WTC11 (cell line): ENCODE measurements at regions not wholly inside any gene's neighbourhood (a gene's known extent, or its start where the extent isn't known, plus 50 kb on each side); places are given as distances from the start of the nearest gene placed in this dataset.

ENCODE experiments used
- ATAC-seq: fragments of 200-7000 bp; cut with Tn5 transposase; 2 replicates; pipeline ENCODE4 v1.10.0; 2021; ENCODE audit warnings: mild to moderate bottlenecking, moderate library complexity
- CTCF ChIA-PET: fragments of 300-600 bp; sonication (Branson Sonifier 250); formaldehyde crosslinking; loops from one replicate; lab custom pipeline; 2021; ENCODE audit warnings: antibody characterized with exemption; lab: Charles Lee
- POLR2A ChIA-PET: fragments of 350-600 bp; sonication (Branson Sonifier 250); formaldehyde crosslinking; loops from one replicate; lab custom pipeline; 2021; ENCODE audit warnings: antibody characterized with exemption; lab: Charles Lee
- DNase-seq: peaks from one replicate; pipeline ENCODE4 v3.0.0; 2021; ENCODE audit warnings: low spot score
- H3K27ac Mint-ChIP-seq: 2 replicates; pipeline ENCODE4 v1.8.0; 2021; ENCODE audit warnings: mixed read lengths
- H3K27me3 Mint-ChIP-seq: 2 replicates; pipeline ENCODE4 v1.8.0; 2021; ENCODE audit warnings: low read depth, mild to moderate bottlenecking, moderate library complexity, mixed read lengths
- H3K36me3 Mint-ChIP-seq: 2 replicates; pipeline ENCODE4 v1.8.0; 2021; ENCODE audit warnings: mixed read lengths
- H3K4me1 Mint-ChIP-seq: 2 replicates; pipeline ENCODE4 v1.8.0; 2022; ENCODE audit warnings: mixed read lengths
- H3K4me3 Mint-ChIP-seq: 2 replicates; pipeline ENCODE4 v1.8.0; 2021; ENCODE audit warnings: mild to moderate bottlenecking, moderate library complexity, mixed read lengths
- H3K9me3 Mint-ChIP-seq: 2 replicates; pipeline ENCODE4 v1.8.0; 2021; ENCODE audit warnings: mixed read lengths
- CREM ChIP-seq: sonication (generic); formaldehyde crosslinking; IDR thresholded peaks from 2 replicates; pipeline ENCODE4 v1.8.1; 2022; ENCODE audit warnings: mild to moderate bottlenecking, missing genetic modification reagents, moderate library complexity
- IRF2 ChIP-seq: sonication (generic); formaldehyde crosslinking; IDR thresholded peaks from 2 replicates; pipeline ENCODE4 v1.8.0; 2022; ENCODE audit warnings: low read depth, missing genetic modification reagents, borderline replicate concordance
- KAT7 ChIP-seq: sonication (generic); formaldehyde crosslinking; IDR thresholded peaks from 2 replicates; pipeline ENCODE4 v1.8.1; 2023; ENCODE audit warnings: missing genetic modification reagents, mild to moderate bottlenecking, borderline replicate concordance
- MYBL2 ChIP-seq: sonication (generic); formaldehyde crosslinking; IDR thresholded peaks from 2 replicates; pipeline ENCODE4 v1.8.1; 2023; ENCODE audit warnings: mild to moderate bottlenecking, moderate library complexity, missing genetic modification reagents
- PRRX2 ChIP-seq: fragments of 250-450 bp; sonication (Bioruptor Pico); IDR thresholded peaks from 2 replicates; pipeline ENCODE4 v1.8.0; 2021; ENCODE audit warnings: mild to moderate bottlenecking
- ZNF317 ChIP-seq: sonication (generic); formaldehyde crosslinking; IDR thresholded peaks from 2 replicates; pipeline ENCODE4 v1.8.1; 2023; ENCODE audit warnings: low read depth, mild to moderate bottlenecking, moderate library complexity, missing genetic modification reagents, borderline replicate concordance
- ZNF416 ChIP-seq: fragments of 250-450 bp; sonication (Bioruptor Pico); IDR thresholded peaks from 2 replicates; pipeline ENCODE4 v1.9.0; 2021; ENCODE audit warnings: mild to moderate bottlenecking, inconsistent platforms
- TF ChIP-seq, protein P1 (sequence below): sonication (generic); formaldehyde crosslinking; IDR thresholded peaks from 2 replicates; pipeline ENCODE4 v1.8.0; 2022; ENCODE audit warnings: missing genetic modification reagents
- TF ChIP-seq, protein P2 (sequence below): sonication (generic); formaldehyde crosslinking; IDR thresholded peaks from 2 replicates; pipeline ENCODE4 v1.8.1; 2023; ENCODE audit warnings: mild to moderate bottlenecking, missing genetic modification reagents, moderate library complexity
- TF ChIP-seq, protein P3 (sequence below): sonication (generic); formaldehyde crosslinking; IDR thresholded peaks from 2 replicates; pipeline ENCODE4 v1.8.0; 2023; ENCODE audit warnings: missing genetic modification reagents
- TF ChIP-seq, protein P4 (sequence below): sonication (generic); formaldehyde crosslinking; conservative IDR thresholded peaks from 2 replicates; pipeline ENCODE4 v1.8.1; 2023; ENCODE audit warnings: mild to moderate bottlenecking, low read depth, missing genetic modification reagents, moderate library complexity
- TF ChIP-seq, protein P5 (sequence below): fragments of 250-450 bp; sonication (Bioruptor Pico); IDR thresholded peaks from 2 replicates; pipeline ENCODE4 v2.1.2; 2022; ENCODE audit warnings: mild to moderate bottlenecking, moderate library complexity
- TF ChIP-seq, protein P6 (sequence below): fragments of 200-600 bp; IDR thresholded peaks from 2 replicates; pipeline ENCODE4 v1.8.0; 2022; ENCODE audit warnings: antibody characterized with exemption
- TF ChIP-seq, protein P7 (sequence below): sonication (generic); formaldehyde crosslinking; IDR thresholded peaks from 2 replicates; pipeline ENCODE4 v1.8.1; 2022; ENCODE audit warnings: missing genetic modification reagents, borderline replicate concordance
- TF ChIP-seq, protein P8 (sequence below): sonication (generic); formaldehyde crosslinking; IDR thresholded peaks from 2 replicates; pipeline ENCODE4 v1.8.1; 2022; ENCODE audit warnings: mild to moderate bottlenecking, missing genetic modification reagents, moderate library complexity, borderline replicate concordance

DNA sequence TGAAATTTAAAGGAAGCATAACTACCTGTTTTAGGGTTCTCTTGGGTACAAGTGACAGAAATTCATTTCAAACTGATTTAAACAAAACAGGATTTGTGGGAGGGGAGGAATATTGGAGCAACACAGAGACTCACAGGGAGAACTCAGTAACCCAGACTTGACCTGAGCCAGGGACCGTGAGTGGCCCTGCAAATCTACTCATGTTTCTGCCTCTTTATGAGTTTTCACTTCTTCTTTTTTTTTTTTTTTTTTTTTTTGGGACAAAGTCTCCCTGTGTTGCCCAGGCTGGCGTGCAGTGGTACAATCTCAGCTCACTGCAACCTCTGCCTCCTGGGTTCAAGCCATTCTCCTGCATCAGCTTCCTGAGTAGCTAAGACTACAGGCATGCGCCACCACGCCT is 405.6 kb upstream of the ZNF608 start:
- Mint-ChIP-seq H3K4me3 (no peak overlapping the region), H3K9me3 (no peaks in the 10 kb centered on the region), H3K27ac (no peak overlapping the region), H3K4me1 (peaks cover 75% of the 10 kb centered on the region), H3K36me3 (no peaks in the 10 kb centered on the region), H3K27me3 (no peaks in the 10 kb centered on the region)
- ChIA-PET POLR2A (no interaction called here), CTCF (no interaction called here)
- no peak for TF ChIP-seq CREM
- TF ChIP-seq, protein P1, sequence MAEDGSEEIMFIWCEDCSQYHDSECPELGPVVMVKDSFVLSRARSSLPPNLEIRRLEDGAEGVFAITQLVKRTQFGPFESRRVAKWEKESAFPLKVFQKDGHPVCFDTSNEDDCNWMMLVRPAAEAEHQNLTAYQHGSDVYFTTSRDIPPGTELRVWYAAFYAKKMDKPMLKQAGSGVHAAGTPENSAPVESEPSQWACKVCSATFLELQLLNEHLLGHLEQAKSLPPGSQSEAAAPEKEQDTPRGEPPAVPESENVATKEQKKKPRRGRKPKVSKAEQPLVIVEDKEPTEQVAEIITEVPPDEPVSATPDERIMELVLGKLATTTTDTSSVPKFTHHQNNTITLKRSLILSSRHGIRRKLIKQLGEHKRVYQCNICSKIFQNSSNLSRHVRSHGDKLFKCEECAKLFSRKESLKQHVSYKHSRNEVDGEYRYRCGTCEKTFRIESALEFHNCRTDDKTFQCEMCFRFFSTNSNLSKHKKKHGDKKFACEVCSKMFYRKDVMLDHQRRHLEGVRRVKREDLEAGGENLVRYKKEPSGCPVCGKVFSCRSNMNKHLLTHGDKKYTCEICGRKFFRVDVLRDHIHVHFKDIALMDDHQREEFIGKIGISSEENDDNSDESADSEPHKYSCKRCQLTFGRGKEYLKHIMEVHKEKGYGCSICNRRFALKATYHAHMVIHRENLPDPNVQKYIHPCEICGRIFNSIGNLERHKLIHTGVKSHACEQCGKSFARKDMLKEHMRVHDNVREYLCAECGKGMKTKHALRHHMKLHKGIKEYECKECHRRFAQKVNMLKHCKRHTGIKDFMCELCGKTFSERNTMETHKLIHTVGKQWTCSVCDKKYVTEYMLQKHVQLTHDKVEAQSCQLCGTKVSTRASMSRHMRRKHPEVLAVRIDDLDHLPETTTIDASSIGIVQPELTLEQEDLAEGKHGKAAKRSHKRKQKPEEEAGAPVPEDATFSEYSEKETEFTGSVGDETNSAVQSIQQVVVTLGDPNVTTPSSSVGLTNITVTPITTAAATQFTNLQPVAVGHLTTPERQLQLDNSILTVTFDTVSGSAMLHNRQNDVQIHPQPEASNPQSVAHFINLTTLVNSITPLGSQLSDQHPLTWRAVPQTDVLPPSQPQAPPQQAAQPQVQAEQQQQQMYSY = no peak
- TF ChIP-seq IRF2 (CRISPR knock-in tag) = no peak
- no peak for TF ChIP-seq MYBL2
- TF ChIP-seq, protein P2, sequence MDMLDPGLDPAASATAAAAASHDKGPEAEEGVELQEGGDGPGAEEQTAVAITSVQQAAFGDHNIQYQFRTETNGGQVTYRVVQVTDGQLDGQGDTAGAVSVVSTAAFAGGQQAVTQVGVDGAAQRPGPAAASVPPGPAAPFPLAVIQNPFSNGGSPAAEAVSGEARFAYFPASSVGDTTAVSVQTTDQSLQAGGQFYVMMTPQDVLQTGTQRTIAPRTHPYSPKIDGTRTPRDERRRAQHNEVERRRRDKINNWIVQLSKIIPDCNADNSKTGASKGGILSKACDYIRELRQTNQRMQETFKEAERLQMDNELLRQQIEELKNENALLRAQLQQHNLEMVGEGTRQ (CRISPR knock-in tag) = no peak
- TF ChIP-seq, protein P3, sequence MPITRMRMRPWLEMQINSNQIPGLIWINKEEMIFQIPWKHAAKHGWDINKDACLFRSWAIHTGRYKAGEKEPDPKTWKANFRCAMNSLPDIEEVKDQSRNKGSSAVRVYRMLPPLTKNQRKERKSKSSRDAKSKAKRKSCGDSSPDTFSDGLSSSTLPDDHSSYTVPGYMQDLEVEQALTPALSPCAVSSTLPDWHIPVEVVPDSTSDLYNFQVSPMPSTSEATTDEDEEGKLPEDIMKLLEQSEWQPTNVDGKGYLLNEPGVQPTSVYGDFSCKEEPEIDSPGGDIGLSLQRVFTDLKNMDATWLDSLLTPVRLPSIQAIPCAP = no peak
- TF ChIP-seq, protein P4, sequence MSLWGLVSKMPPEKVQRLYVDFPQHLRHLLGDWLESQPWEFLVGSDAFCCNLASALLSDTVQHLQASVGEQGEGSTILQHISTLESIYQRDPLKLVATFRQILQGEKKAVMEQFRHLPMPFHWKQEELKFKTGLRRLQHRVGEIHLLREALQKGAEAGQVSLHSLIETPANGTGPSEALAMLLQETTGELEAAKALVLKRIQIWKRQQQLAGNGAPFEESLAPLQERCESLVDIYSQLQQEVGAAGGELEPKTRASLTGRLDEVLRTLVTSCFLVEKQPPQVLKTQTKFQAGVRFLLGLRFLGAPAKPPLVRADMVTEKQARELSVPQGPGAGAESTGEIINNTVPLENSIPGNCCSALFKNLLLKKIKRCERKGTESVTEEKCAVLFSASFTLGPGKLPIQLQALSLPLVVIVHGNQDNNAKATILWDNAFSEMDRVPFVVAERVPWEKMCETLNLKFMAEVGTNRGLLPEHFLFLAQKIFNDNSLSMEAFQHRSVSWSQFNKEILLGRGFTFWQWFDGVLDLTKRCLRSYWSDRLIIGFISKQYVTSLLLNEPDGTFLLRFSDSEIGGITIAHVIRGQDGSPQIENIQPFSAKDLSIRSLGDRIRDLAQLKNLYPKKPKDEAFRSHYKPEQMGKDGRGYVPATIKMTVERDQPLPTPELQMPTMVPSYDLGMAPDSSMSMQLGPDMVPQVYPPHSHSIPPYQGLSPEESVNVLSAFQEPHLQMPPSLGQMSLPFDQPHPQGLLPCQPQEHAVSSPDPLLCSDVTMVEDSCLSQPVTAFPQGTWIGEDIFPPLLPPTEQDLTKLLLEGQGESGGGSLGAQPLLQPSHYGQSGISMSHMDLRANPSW = no peak
- TF ChIP-seq, protein P5, sequence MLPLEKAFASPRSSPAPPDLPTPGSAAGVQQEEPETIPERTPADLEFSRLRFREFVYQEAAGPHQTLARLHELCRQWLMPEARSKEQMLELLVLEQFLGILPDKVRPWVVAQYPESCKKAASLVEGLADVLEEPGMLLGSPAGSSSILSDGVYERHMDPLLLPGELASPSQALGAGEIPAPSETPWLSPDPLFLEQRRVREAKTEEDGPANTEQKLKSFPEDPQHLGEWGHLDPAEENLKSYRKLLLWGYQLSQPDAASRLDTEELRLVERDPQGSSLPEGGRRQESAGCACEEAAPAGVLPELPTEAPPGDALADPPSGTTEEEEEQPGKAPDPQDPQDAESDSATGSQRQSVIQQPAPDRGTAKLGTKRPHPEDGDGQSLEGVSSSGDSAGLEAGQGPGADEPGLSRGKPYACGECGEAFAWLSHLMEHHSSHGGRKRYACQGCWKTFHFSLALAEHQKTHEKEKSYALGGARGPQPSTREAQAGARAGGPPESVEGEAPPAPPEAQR = no peak
- no peak for TF ChIP-seq ZNF416 (CRISPR knock-in tag)
- ATAC-seq = no peak
- no peak for DNase-seq

DNA sequence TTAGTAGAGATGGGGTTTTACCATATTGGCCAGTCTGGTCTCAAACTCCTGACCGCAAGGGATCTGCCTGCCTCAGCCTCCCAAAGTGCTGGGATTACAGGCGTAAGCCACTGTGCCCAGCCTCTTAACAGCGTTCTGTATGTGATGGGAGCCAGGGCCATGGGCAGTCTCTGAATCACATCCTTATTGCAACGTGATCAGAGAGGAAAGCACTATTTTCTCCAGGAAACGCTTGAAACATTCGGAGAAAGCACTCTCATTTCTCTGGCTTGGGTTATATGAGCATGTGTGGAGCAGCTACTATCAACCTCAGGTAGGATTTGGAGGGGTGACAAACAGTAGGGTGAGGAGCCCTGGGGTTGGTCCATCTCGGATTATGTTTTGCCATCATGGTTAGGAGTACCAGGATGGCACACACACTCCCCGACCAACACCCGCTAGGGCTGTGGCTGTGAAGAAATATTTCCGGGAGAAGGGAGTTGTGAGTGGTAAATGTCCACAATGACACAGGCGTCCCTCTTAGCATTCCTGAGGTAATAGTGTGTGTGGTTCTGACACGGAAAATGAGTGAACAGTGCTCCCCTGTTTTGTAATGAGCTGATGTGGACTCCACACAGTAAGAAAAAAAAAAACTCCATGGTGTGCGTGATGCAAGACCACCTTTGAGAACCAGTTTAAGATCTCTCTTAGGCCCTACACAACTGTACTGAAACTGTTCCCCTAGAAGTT is 406.2 kb upstream of the ZNF608 start:
- H3K27me3 Mint-ChIP-seq = no peaks in the 10 kb centered on the region
- H3K27ac Mint-ChIP-seq = no peak overlapping the region
- H3K4me3 Mint-ChIP-seq = no peak overlapping the region
- DNase-seq (no peak), ATAC-seq (no peak)
- H3K9me3 Mint-ChIP-seq = no peaks in the 10 kb centered on the region
- H3K36me3 Mint-ChIP-seq = no peaks in the 10 kb centered on the region
- H3K4me1 Mint-ChIP-seq = peaks cover 81% of the 10 kb centered on the region
- ChIA-PET CTCF (interaction anchor here (0.5 kb wide), 1 partner anchor 821 kb away, joined by 3 read pairs; no protein-coding TSS in a partner anchor), POLR2A (no interaction called here)
- TF ChIP-seq, protein P6, sequence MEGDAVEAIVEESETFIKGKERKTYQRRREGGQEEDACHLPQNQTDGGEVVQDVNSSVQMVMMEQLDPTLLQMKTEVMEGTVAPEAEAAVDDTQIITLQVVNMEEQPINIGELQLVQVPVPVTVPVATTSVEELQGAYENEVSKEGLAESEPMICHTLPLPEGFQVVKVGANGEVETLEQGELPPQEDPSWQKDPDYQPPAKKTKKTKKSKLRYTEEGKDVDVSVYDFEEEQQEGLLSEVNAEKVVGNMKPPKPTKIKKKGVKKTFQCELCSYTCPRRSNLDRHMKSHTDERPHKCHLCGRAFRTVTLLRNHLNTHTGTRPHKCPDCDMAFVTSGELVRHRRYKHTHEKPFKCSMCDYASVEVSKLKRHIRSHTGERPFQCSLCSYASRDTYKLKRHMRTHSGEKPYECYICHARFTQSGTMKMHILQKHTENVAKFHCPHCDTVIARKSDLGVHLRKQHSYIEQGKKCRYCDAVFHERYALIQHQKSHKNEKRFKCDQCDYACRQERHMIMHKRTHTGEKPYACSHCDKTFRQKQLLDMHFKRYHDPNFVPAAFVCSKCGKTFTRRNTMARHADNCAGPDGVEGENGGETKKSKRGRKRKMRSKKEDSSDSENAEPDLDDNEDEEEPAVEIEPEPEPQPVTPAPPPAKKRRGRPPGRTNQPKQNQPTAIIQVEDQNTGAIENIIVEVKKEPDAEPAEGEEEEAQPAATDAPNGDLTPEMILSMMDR = no peak
- no peak for TF ChIP-seq IRF2 (CRISPR knock-in tag)
- TF ChIP-seq KAT7 (CRISPR knock-in tag) = no peak
- TF ChIP-seq PRRX2 = no peak
- TF ChIP-seq, protein P7, sequence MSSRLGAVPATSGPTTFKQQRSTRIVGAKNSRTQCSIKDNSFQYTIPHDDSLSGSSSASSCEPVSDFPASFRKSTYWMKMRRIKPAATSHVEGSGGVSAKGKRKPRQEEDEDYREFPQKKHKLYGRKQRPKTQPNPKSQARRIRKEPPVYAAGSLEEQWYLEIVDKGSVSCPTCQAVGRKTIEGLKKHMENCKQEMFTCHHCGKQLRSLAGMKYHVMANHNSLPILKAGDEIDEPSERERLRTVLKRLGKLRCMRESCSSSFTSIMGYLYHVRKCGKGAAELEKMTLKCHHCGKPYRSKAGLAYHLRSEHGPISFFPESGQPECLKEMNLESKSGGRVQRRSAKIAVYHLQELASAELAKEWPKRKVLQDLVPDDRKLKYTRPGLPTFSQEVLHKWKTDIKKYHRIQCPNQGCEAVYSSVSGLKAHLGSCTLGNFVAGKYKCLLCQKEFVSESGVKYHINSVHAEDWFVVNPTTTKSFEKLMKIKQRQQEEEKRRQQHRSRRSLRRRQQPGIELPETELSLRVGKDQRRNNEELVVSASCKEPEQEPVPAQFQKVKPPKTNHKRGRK (CRISPR knock-in tag) = no peak
- TF ChIP-seq, protein P4 = no peak
- TF ChIP-seq, protein P8, sequence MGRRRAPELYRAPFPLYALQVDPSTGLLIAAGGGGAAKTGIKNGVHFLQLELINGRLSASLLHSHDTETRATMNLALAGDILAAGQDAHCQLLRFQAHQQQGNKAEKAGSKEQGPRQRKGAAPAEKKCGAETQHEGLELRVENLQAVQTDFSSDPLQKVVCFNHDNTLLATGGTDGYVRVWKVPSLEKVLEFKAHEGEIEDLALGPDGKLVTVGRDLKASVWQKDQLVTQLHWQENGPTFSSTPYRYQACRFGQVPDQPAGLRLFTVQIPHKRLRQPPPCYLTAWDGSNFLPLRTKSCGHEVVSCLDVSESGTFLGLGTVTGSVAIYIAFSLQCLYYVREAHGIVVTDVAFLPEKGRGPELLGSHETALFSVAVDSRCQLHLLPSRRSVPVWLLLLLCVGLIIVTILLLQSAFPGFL (CRISPR knock-in tag) = no peak
- TF ChIP-seq ZNF317 = no peak
